ENCODE measurements at regions not wholly inside any gene's neighbourhood (a gene's known extent, or its start where the extent isn't known, plus 50 kb on each side); places are given as distances from the start of the nearest gene placed in this dataset.

- no peak for DNase-seq (ENCODE audit: low read depth)
Measured at GRCh38 chr9:118187408-118187807, 483.2 kb downstream of the TLR4 start.

DNA sequence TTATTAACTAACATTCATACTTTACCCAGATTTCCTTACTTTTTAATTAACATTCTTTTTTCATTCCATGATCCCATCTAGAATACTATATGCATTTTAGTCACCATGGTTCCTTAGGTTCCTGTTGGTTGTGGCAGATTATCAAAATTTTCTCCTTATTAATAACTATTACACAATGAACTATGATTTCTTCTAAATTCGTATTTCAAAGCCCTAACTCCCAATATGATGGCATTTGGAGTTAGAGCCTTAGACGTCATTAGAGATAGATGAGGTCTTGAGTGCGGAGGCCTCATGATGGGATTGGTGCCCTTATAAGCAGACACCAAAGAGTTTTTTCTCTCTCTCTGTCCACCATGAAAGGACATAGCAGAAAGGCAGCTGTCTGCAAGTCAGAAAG lies 485.4 kb downstream of the TLR4 start:
- DNase-seq (ENCODE audit: low read depth): no peak

GRCh38 chr9:118192807-118193206 lies 488.6 kb downstream of the TLR4 start:
- DNase-seq (ENCODE audit: low read depth): no peak

DNA sequence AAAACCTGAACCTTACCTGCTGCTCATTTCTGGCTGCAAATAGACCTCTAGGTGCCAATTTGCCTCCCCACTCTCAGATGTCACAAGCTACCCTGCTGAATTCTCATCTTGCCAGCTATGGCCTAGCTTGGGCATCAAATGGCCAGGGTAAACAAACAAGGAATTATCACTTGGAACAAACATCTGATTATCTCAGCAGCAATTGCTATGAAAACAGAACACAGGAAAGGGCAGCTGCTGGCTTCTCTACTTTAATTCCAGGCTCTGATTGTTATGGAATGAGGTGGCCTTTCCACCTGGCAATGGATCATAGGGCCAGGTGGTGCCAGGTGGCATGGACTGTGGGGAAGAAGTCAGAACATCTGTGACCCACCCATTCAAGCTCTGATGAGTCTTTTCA lies 505.1 kb downstream of the TLR4 start:
- DNase-seq (ENCODE audit: low read depth): no peak

GRCh38 chr9:118215549-118215948 lies 511.3 kb downstream of the TLR4 start:
- no peak for DNase-seq (ENCODE audit: low read depth)

- DNase-seq (ENCODE audit: low read depth): no peak
Measured at GRCh38 chr9:118222375-118222774, 518.2 kb downstream of the TLR4 start.

GRCh38 chr9:118223111-118223510 lies 518.9 kb downstream of the TLR4 start:
- no peak for DNase-seq (ENCODE audit: low read depth)

- DNase-seq (ENCODE audit: low read depth): no peak
Measured at GRCh38 chr9:118230329-118230728, 526.1 kb downstream of the TLR4 start.

DNA sequence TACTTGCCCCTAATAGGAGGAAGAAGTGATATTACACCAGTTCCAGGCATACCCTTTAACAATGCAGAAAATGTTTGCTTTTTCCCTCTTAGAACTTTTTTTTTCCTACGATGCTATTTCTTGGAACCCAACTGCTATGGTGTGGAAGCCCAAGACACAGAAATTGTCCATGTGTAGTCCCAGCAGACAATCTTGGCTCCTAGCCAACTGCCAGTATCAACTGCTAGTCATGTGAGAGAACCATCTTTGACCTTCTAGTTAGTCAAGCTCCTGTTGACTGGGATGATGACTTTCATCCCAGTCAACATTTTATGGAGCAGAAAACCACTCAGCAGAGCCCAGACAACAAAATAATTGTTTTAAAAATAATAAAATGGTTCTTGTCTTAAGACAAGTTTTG lies 532.4 kb downstream of the TLR4 start:
- no peak for DNase-seq (ENCODE audit: low read depth)

DNA sequence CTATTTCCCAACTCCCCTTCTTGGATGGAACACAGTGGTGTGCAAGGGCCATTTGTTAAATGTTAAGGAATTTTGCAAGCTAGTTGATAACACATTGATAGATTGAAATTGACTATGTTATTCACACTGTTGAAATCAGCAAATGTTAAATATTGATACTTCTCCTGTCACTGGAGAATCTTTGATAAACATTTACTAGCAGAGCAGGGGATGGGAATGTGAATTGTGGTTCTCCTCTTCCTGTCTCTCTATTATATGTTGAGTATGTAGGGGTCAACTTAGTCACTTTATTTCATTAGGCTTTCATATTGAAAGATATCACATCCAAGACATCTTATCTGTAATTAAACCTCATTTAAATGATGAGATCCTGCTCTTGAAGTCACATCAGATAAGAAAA lies 533.9 kb downstream of the TLR4 start:
- DNase-seq (ENCODE audit: low read depth): no peak

- DNase-seq (ENCODE audit: low read depth): no peak
Measured at GRCh38 chr9:118252027-118252426, 547.8 kb downstream of the TLR4 start.

DNA sequence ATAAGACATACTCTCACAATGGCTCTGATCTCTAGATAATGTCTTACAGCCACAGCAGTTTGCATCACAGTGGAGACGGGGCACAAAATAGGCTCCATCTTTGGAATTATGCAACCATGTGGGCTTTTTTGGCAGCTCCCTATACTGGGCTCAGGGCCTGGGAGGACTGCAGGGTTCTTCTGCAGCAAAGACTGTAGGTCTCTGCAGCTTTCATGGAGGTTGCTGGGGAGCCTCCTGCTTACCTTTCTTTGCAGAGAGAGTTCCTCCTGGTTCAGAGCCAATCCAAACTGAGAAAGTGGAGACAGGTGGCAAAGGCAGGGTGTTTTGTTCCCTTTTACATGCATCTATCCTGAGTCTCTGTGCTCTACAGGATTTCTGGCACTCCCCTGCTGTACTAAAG lies 558.0 kb downstream of the TLR4 start:
- DNase-seq (ENCODE audit: low read depth): no peak

DNA sequence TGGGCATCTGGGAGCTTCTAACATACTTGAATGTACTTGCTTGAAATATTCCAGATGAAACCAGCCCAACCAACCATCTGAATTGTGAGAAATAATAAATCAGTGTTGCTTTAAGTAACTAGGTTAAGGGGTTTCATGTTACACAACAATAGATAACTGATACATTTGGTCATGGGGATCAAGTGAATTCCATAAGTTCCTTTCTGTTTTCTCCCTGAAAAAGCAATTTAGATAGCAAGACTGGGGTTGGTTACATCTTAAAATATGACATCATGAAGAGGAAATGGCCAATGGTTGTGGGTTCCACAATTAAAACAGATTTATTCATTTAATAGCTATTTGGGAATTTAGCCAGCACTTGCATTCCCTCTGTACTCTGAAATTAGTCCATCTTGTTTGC lies 559.7 kb downstream of the TLR4 start:
- no peak for DNase-seq (ENCODE audit: low read depth)

GRCh38 chr9:118268046-118268445 lies 563.8 kb downstream of the TLR4 start:
- DNase-seq (ENCODE audit: low read depth): no peak

GRCh38 chr9:118269623-118270022 lies 565.4 kb downstream of the TLR4 start:
- no peak for DNase-seq (ENCODE audit: low read depth)

GRCh38 chr9:118271331-118271730 lies 567.1 kb downstream of the TLR4 start:
- no peak for DNase-seq (ENCODE audit: low read depth)

GRCh38 chr9:118271936-118272335 lies 567.7 kb downstream of the TLR4 start:
- no peak for DNase-seq (ENCODE audit: low read depth)

- peak; percentile 0 for DNase-seq (ENCODE audit: low read depth)
Measured at GRCh38 chr9:118273048-118273447, 568.8 kb downstream of the TLR4 start.

DNA sequence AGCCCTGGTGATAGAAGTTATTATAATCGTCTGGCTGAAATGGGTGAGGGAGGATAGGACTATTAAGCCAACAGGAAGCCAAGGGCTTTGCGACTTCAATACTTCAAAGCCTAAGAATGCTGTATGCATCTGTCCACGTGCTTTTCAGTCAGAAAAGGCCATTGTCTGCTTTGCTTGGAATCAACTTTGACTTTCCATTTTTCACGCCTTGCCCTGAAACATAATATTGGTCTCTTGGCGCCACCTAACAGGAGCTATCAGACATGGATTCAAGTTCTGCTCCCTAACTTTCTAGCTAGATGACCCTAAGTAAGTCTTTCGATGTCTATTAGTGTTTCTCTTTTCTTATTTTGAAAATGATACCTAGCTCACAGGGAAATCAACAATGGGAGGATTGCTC lies 572.6 kb downstream of the TLR4 start:
- DNase-seq (ENCODE audit: low read depth): no peak

DNA sequence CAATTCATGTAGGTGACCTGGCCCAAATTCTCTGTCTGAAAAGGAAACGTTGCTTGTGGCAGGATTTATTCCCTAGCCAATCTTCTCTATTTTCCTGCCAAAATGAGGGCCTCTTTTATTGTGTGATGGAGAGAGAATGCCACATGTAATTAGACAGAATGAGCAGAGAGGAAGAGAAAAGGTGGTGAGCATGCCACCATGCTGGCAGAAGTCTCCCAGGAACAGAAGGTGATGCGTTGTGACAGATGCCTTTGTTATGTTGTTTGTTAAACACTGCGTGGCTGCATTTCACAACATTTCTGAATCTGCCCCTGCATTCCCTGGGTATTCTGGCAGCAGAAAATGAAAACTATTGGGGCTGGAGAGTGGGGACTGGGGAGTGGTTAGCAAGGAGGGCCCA lies 577.6 kb downstream of the TLR4 start:
- DNase-seq (ENCODE audit: low read depth): no peak

- DNase-seq (ENCODE audit: low read depth): no peak
Measured at GRCh38 chr9:118283488-118283887, 579.3 kb downstream of the TLR4 start.

DNA sequence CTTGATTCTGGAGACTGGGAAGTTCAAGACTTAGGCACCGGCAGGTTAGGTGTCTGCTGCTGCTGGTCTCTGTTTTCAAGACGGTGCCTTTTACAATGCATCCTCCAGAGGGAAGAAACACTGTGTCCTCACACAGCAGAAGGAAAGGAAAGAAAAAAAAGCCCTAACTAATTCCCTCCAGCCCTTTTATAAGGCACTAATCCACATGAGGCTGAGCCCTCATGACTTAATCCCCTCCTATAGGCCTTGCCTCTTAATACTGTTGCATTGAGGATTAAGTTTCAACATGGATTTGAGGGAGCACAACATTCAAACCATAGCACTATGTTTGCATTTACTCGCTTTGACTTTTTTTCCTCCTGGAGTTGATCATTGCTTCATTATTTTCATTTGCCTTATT lies 585.9 kb downstream of the TLR4 start:
- no peak for DNase-seq (ENCODE audit: low read depth)

- no peak for DNase-seq (ENCODE audit: low read depth)
Measured at GRCh38 chr9:118295413-118295812, 591.2 kb downstream of the TLR4 start.

DNA sequence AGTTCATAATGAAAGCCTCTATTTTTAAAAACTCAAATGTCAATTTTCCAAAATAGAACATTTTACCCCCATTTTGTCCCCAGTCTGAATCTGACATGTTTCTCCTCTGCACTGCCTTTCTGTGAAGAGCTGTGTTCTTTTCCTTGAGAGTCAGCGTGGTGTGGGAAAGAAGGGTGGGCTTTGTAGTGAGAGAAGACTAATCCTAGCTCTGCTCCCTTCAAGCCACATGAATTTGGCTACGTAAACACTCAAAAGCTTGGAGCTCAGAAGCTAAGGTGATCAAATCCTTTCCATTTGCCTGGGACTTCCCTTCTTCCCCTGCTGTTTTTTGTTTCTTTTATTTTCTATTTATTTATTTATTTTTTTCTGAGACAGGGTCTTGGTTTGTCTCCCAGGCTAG lies 598.5 kb downstream of the TLR4 start:
- no peak for DNase-seq (ENCODE audit: low read depth)

GRCh38 chr9:118303216-118303615 lies 599.0 kb downstream of the TLR4 start:
- DNase-seq (ENCODE audit: low read depth): no peak

All from amniotic epithelial cell (primary cell).